ACC112 (cell line): ENCODE measurements at regions not wholly inside any gene's neighbourhood (a gene's known extent, or its start where the extent isn't known, plus 50 kb on each side); places are given as distances from the start of the nearest gene placed in this dataset.
"Not testable (repeated sequence)": the region's sequence is repeated elsewhere in the genome, so short reads cannot be mapped to it uniquely, and the experiment has no call there.

Experiments
- H2AFZ ChIP-seq: fragments of 200-600 bp; sonication (generic); one replicate; pipeline ENCODE4 v1.6.0; 2017; ENCODE audit warnings: antibody characterized with exemption, low read length; ENCODE audit not compliant: unreplicated experiment
- H3K27ac ChIP-seq: fragments of 200-600 bp; sonication (generic); 2 replicates; pipeline ENCODE4 v1.5.1; 2014; ENCODE audit warnings: low read depth, mild to moderate bottlenecking, antibody characterized with exemption, low read length, moderate library complexity
- H3K27me3 ChIP-seq: fragments of 200-600 bp; sonication (generic); 2 replicates; pipeline ENCODE4 v1.6.1; 2014; ENCODE audit warnings: mild to moderate bottlenecking, antibody characterized with exemption, low read length, moderate library complexity, mixed read lengths; ENCODE audit not compliant: insufficient read depth
- H3K36me3 ChIP-seq: fragments of 200-600 bp; sonication (generic); 2 replicates; pipeline ENCODE4 v1.6.1; 2016; ENCODE audit warnings: mild to moderate bottlenecking, antibody characterized with exemption, low read length, moderate library complexity, mixed read lengths; ENCODE audit not compliant: insufficient read depth
- H3K4me1 ChIP-seq: fragments of 200-600 bp; sonication (generic); one replicate; pipeline ENCODE4 v1.6.1; 2016; ENCODE audit warnings: low read length, mixed read lengths; ENCODE audit not compliant: insufficient read depth, unreplicated experiment, control insufficient read depth
- H3K4me3 ChIP-seq: fragments of 200-600 bp; sonication (generic); 2 replicates; pipeline ENCODE4 v1.5.1; 2014; ENCODE audit warnings: mild to moderate bottlenecking, low read depth, low read length
- H3K79me2 ChIP-seq: fragments of 200-600 bp; sonication (generic); one replicate; pipeline ENCODE4 v1.6.0; 2016; ENCODE audit warnings: low read length; ENCODE audit not compliant: control insufficient read depth, unreplicated experiment, insufficient read depth

GRCh38 chr4:100340512-100341485 lies 150.5 kb upstream of the DDIT4L start:
- Histone ChIP-seq H3K4me1 (peaks cover 6% of the 10 kb centered on the region), H2AFZ (peak overlapping the region; percentile 37), H3K4me3 (no peak overlapping the region), H3K27me3 (no peaks in the 10 kb centered on the region), H3K36me3 (no peaks in the 10 kb centered on the region), H3K27ac (no peak overlapping the region), H3K79me2 (no peaks in the 10 kb centered on the region)

GRCh38 chr4:100339870-100340269 lies 149.6 kb upstream of the DDIT4L start:
- H3K27ac ChIP-seq: no peak overlapping the region
- H3K4me3 ChIP-seq: no peak overlapping the region
- no peaks in the 10 kb centered on the region for H3K36me3 ChIP-seq
- no peaks in the 10 kb centered on the region for H3K27me3 ChIP-seq
- H3K4me1 ChIP-seq: peaks cover 6% of the 10 kb centered on the region
- no peaks in the 10 kb centered on the region for H3K79me2 ChIP-seq
- H2AFZ ChIP-seq: no peak overlapping the region

GRCh38 chr4:100333491-100333890 lies 143.2 kb upstream of the DDIT4L start:
- not testable (repeated sequence) for H3K4me3 ChIP-seq, H3K27ac ChIP-seq, H3K4me1 ChIP-seq, H3K79me2 ChIP-seq, H2AFZ ChIP-seq, H3K36me3 ChIP-seq, H3K27me3 ChIP-seq

GRCh38 chr4:100317032-100317864 lies 127.0 kb upstream of the DDIT4L start:
- Histone ChIP-seq H3K27me3 (no peaks in the 10 kb centered on the region), H3K79me2 (no peaks in the 10 kb centered on the region), H3K4me3 (peak overlapping the region; percentile 44; the same call in 1 of the 2 replicates), H2AFZ (peak overlapping the region; percentile 88), H3K4me1 (no peaks in the 10 kb centered on the region), H3K36me3 (no peaks in the 10 kb centered on the region), H3K27ac (no peak overlapping the region)

GRCh38 chr4:100314057-100314456 lies 123.8 kb upstream of the DDIT4L start:
- Histone ChIP-seq H3K79me2 (no peaks in the 10 kb centered on the region), H2AFZ (no peak overlapping the region), H3K27ac (no peak overlapping the region)

GRCh38 chr4:100312615-100313350 lies 122.5 kb upstream of the DDIT4L start:
- H3K79me2 ChIP-seq: no peaks in the 10 kb centered on the region
- no peaks in the 10 kb centered on the region for H3K36me3 ChIP-seq
- no peaks in the 10 kb centered on the region for H3K4me1 ChIP-seq
- no peaks in the 10 kb centered on the region for H3K27me3 ChIP-seq
- H2AFZ ChIP-seq: no peak overlapping the region
- H3K4me3 ChIP-seq: no peak overlapping the region
- H3K27ac ChIP-seq: no peak overlapping the region

More at GRCh38 chr4:100314057-100314456, 123.8 kb upstream of the DDIT4L start:
- H3K4me1 ChIP-seq: no peaks in the 10 kb centered on the region
- no peaks in the 10 kb centered on the region for H3K36me3 ChIP-seq
- no peaks in the 10 kb centered on the region for H3K27me3 ChIP-seq
- no peak overlapping the region for H3K4me3 ChIP-seq

- Histone ChIP-seq H3K27me3 (no peaks in the 10 kb centered on the region), H3K4me1 (no peaks in the 10 kb centered on the region), H3K79me2 (no peaks in the 10 kb centered on the region), H2AFZ (no peak overlapping the region), H3K27ac (no peak overlapping the region), H3K36me3 (no peaks in the 10 kb centered on the region), H3K4me3 (no peak overlapping the region)
Observed at GRCh38 chr4:100311181-100311580, 120.9 kb upstream of the DDIT4L start.

GRCh38 chr4:100306018-100306417 lies 115.8 kb upstream of the DDIT4L start:
- no peaks in the 10 kb centered on the region for H3K27me3 ChIP-seq
- no peak overlapping the region for H2AFZ ChIP-seq
- no peaks in the 10 kb centered on the region for H3K36me3 ChIP-seq
- peaks cover 11% of the 10 kb centered on the region for H3K4me1 ChIP-seq
- no peak overlapping the region for H3K27ac ChIP-seq
- H3K4me3 ChIP-seq: no peak overlapping the region
- H3K79me2 ChIP-seq: no peaks in the 10 kb centered on the region

- H3K27me3 ChIP-seq: no peaks in the 10 kb centered on the region
- H3K4me1 ChIP-seq: peaks cover 33% of the 10 kb centered on the region
- H3K27ac ChIP-seq: peak overlapping the region; percentile 15; the same call in 1 of the 2 replicates
- H2AFZ ChIP-seq: no peak overlapping the region
- no peaks in the 10 kb centered on the region for H3K36me3 ChIP-seq
- H3K4me3 ChIP-seq: no peak overlapping the region
- H3K79me2 ChIP-seq: no peaks in the 10 kb centered on the region
Observed at GRCh38 chr4:100302061-100303026, 112.1 kb upstream of the DDIT4L start.
